ENCODE measurements at regions not wholly inside any gene's neighbourhood (a gene's known extent, or its start where the extent isn't known, plus 50 kb on each side); places are given as distances from the start of the nearest gene placed in this dataset.

DNA sequence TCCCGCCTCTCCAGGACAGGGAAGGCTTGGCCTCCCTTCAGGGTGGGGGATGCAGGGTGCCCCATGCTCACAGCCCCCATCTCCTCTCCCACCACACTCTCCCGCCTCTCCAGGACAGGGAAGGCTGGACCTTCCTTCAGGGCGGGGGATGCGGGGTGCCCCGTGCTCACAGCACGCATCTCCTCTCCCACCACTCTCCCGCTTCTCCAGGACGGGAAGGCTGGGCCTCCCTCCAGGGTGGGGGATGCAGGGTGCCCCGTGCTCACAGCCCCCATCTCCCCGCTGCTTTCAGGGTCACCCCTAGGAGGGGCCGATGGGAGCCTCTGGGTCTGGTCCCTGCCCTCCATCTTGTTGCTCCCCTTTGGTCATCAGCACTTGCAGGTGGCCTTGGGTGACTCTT, 348.0 kb downstream of the CTTN start:
- TF ChIP-seq POLR2A (IDR thresholded peaks at IDR 0.05) = no peak
- TF ChIP-seq, protein P1, sequence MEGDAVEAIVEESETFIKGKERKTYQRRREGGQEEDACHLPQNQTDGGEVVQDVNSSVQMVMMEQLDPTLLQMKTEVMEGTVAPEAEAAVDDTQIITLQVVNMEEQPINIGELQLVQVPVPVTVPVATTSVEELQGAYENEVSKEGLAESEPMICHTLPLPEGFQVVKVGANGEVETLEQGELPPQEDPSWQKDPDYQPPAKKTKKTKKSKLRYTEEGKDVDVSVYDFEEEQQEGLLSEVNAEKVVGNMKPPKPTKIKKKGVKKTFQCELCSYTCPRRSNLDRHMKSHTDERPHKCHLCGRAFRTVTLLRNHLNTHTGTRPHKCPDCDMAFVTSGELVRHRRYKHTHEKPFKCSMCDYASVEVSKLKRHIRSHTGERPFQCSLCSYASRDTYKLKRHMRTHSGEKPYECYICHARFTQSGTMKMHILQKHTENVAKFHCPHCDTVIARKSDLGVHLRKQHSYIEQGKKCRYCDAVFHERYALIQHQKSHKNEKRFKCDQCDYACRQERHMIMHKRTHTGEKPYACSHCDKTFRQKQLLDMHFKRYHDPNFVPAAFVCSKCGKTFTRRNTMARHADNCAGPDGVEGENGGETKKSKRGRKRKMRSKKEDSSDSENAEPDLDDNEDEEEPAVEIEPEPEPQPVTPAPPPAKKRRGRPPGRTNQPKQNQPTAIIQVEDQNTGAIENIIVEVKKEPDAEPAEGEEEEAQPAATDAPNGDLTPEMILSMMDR (IDR thresholded peaks at IDR 0.05) = no peak

Data from ovary (tissue), 3 donors.